Glutamatergic neuron (in vitro differentiated cells): ENCODE measurements at regions not wholly inside any gene's neighbourhood (a gene's known extent, or its start where the extent isn't known, plus 50 kb on each side); places are given as distances from the start of the nearest gene placed in this dataset.

Experiments
- DNase-seq: peaks from one replicate; pipeline ENCODE4 v3.0.0; 2022
- H3K27ac Mint-ChIP-seq: one replicate; pipeline ENCODE4 v1.8.0; 2020; ENCODE audit warnings: mild to moderate bottlenecking, mixed read lengths, inconsistent platforms; ENCODE audit not compliant: unreplicated experiment
- H3K27me3 Mint-ChIP-seq: one replicate; pipeline ENCODE4 v1.8.0; 2020; ENCODE audit warnings: mild to moderate bottlenecking, moderate library complexity, mixed read lengths, inconsistent platforms; ENCODE audit not compliant: unreplicated experiment
- H3K36me3 Mint-ChIP-seq: one replicate; pipeline ENCODE4 v1.8.0; 2020; ENCODE audit warnings: mild to moderate bottlenecking, mixed read lengths, inconsistent platforms; ENCODE audit not compliant: unreplicated experiment
- H3K4me1 Mint-ChIP-seq: one replicate; pipeline ENCODE4 v1.8.0; 2020; ENCODE audit warnings: mild to moderate bottlenecking, low read depth, mixed read lengths, inconsistent platforms; ENCODE audit not compliant: unreplicated experiment
- H3K4me3 Mint-ChIP-seq: one replicate; pipeline ENCODE4 v1.8.0; 2020; ENCODE audit warnings: mild to moderate bottlenecking, mixed read lengths, inconsistent platforms; ENCODE audit not compliant: unreplicated experiment
- H3K9me3 Mint-ChIP-seq: one replicate; pipeline ENCODE4 v1.8.0; 2020; ENCODE audit warnings: mild to moderate bottlenecking, moderate library complexity, mixed read lengths, inconsistent platforms; ENCODE audit not compliant: unreplicated experiment
- CTCF ChIP-seq: fragments of 200-600 bp; sonication (generic); IDR thresholded peaks from one replicate; pipeline ENCODE4 v1.5.0; 2021; ENCODE audit not compliant: partially characterized antibody, unreplicated experiment

- no peaks in the 10 kb centered on the region for H3K9me3 Mint-ChIP-seq
- no peak overlapping the region for H3K27ac Mint-ChIP-seq
- no peak for TF ChIP-seq CTCF
- H3K4me3 Mint-ChIP-seq = no peak overlapping the region
- no peak for DNase-seq
- H3K27me3 Mint-ChIP-seq = no peaks in the 10 kb centered on the region
- no peaks in the 10 kb centered on the region for H3K36me3 Mint-ChIP-seq
- peaks cover 4% of the 10 kb centered on the region for H3K4me1 Mint-ChIP-seq
These were observed 78.3 kb upstream of the SLC16A7 start for GRCh38 chr12:59517522-59517921.

GRCh38 chr12:59500915-59501314, 94.9 kb upstream of the SLC16A7 start:
- no peak for TF ChIP-seq CTCF
- Mint-ChIP-seq H3K27me3 (no peaks in the 10 kb centered on the region), H3K9me3 (peaks cover 1% of the 10 kb centered on the region), H3K36me3 (no peaks in the 10 kb centered on the region), H3K4me1 (no peaks in the 10 kb centered on the region), H3K27ac (no peak overlapping the region), H3K4me3 (no peak overlapping the region)
- DNase-seq = no peak

- no peaks in the 10 kb centered on the region for H3K4me1 Mint-ChIP-seq
- H3K9me3 Mint-ChIP-seq = peaks cover 1% of the 10 kb centered on the region
These were observed 95.5 kb upstream of the SLC16A7 start for GRCh38 chr12:59500335-59500734.

GRCh38 chr12:59499774-59500173, 96.1 kb upstream of the SLC16A7 start:
- no peaks in the 10 kb centered on the region for H3K27me3 Mint-ChIP-seq
- H3K4me3 Mint-ChIP-seq = no peak overlapping the region
- H3K36me3 Mint-ChIP-seq = no peaks in the 10 kb centered on the region
- H3K9me3 Mint-ChIP-seq = peaks cover 1% of the 10 kb centered on the region
- DNase-seq = no peak
- no peaks in the 10 kb centered on the region for H3K4me1 Mint-ChIP-seq
- TF ChIP-seq CTCF = no peak
- no peak overlapping the region for H3K27ac Mint-ChIP-seq

More at GRCh38 chr12:59500335-59500734, 95.5 kb upstream of the SLC16A7 start:
- H3K4me3 Mint-ChIP-seq = no peak overlapping the region
- no peaks in the 10 kb centered on the region for H3K27me3 Mint-ChIP-seq
- no peaks in the 10 kb centered on the region for H3K36me3 Mint-ChIP-seq
- no peak for DNase-seq
- TF ChIP-seq CTCF = no peak
- H3K27ac Mint-ChIP-seq = no peak overlapping the region

GRCh38 chr12:59494617-59495016, 101.2 kb upstream of the SLC16A7 start:
- Mint-ChIP-seq H3K9me3 (no peaks in the 10 kb centered on the region), H3K4me3 (no peak overlapping the region), H3K27me3 (no peaks in the 10 kb centered on the region), H3K36me3 (no peaks in the 10 kb centered on the region), H3K27ac (no peak overlapping the region), H3K4me1 (no peaks in the 10 kb centered on the region)
- no peak for TF ChIP-seq CTCF
- no peak for DNase-seq
